GM23338 (cell line): ENCODE measurements at regions not wholly inside any gene's neighbourhood (a gene's known extent, or its start where the extent isn't known, plus 50 kb on each side); places are given as distances from the start of the nearest gene placed in this dataset.

Experiments
- EZH2 ChIP-seq: fragments of 200-600 bp; sonication (generic); IDR thresholded peaks from one replicate; pipeline ENCODE4 v1.8.0; 2017; ENCODE audit warnings: antibody characterized with exemption, mild to moderate bottlenecking, low read depth; ENCODE audit not compliant: unreplicated experiment
- EZH2phosphoT487 ChIP-seq: fragments of 200-600 bp; sonication (generic); IDR thresholded peaks from one replicate; pipeline ENCODE4 v1.8.1; 2018; ENCODE audit warnings: antibody characterized with exemption; ENCODE audit not compliant: unreplicated experiment
- POLR2AphosphoS5 ChIP-seq: IDR thresholded peaks from 2 replicates; pipeline ENCODE4 v1.6.1; 2016; ENCODE audit warnings: antibody characterized with exemption, low read depth
- TF ChIP-seq, protein P1 (sequence below), 2 experiments: fragments of 200-600 bp in 1 of 2; sonication (generic) in 1 of 2; conservative IDR thresholded peaks; 2 replicates each; pipeline versions ENCODE4 v1.5.1 to v1.6.1; 2016 to 2017; ENCODE audit warnings: antibody characterized with exemption in 2 of 2, low read depth in 2 of 2, mild to moderate bottlenecking in 2 of 2, moderate library complexity in 1 of 2
- TF ChIP-seq, protein P2 (sequence below): fragments of 250-450 bp; sonication (Bioruptor Pico); IDR thresholded peaks from 2 replicates; pipeline ENCODE4 v1.5.0; 2020; ENCODE audit warnings: mild to moderate bottlenecking, moderate library complexity

DNA sequence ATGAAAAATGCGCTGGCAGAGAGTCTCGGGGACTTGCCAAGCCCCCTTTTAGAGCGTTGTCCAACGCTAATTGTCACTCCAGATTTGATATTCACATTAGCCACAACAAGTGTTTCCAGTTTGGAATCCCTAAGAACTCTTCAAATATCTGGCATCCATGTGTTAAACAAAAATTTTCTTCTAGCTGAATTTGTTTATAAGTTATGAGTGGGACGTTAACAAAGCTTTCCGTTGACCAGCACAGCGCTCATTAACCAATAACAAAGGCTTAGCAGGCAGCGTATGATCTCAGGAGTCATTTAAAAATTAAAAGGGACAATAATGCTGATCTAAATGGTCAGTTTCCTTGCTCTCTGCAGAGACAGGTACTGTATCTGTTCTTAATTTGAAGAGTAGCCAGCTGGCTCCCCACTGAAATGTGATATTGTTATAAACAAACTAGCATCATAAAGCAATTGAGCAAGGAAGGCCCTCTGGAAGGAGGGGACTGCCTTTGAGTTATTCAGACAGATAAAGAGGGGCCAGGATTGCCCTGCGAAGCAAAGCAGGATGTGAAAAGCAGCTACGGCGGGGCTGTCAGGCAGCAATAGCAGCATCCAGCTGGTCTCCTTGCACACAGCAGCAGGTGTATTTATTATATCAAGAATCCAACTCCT, 337.2 kb upstream of the SALL3 start:
- TF ChIP-seq, protein P1, sequence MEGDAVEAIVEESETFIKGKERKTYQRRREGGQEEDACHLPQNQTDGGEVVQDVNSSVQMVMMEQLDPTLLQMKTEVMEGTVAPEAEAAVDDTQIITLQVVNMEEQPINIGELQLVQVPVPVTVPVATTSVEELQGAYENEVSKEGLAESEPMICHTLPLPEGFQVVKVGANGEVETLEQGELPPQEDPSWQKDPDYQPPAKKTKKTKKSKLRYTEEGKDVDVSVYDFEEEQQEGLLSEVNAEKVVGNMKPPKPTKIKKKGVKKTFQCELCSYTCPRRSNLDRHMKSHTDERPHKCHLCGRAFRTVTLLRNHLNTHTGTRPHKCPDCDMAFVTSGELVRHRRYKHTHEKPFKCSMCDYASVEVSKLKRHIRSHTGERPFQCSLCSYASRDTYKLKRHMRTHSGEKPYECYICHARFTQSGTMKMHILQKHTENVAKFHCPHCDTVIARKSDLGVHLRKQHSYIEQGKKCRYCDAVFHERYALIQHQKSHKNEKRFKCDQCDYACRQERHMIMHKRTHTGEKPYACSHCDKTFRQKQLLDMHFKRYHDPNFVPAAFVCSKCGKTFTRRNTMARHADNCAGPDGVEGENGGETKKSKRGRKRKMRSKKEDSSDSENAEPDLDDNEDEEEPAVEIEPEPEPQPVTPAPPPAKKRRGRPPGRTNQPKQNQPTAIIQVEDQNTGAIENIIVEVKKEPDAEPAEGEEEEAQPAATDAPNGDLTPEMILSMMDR (conservative IDR thresholded peaks at IDR 0.05; ENCODE audit: low read depth in 2 of 2): no peak
- TF ChIP-seq EZH2phosphoT487 (no peak), POLR2AphosphoS5 (no peak), EZH2 (no peak)
- TF ChIP-seq, protein P2, sequence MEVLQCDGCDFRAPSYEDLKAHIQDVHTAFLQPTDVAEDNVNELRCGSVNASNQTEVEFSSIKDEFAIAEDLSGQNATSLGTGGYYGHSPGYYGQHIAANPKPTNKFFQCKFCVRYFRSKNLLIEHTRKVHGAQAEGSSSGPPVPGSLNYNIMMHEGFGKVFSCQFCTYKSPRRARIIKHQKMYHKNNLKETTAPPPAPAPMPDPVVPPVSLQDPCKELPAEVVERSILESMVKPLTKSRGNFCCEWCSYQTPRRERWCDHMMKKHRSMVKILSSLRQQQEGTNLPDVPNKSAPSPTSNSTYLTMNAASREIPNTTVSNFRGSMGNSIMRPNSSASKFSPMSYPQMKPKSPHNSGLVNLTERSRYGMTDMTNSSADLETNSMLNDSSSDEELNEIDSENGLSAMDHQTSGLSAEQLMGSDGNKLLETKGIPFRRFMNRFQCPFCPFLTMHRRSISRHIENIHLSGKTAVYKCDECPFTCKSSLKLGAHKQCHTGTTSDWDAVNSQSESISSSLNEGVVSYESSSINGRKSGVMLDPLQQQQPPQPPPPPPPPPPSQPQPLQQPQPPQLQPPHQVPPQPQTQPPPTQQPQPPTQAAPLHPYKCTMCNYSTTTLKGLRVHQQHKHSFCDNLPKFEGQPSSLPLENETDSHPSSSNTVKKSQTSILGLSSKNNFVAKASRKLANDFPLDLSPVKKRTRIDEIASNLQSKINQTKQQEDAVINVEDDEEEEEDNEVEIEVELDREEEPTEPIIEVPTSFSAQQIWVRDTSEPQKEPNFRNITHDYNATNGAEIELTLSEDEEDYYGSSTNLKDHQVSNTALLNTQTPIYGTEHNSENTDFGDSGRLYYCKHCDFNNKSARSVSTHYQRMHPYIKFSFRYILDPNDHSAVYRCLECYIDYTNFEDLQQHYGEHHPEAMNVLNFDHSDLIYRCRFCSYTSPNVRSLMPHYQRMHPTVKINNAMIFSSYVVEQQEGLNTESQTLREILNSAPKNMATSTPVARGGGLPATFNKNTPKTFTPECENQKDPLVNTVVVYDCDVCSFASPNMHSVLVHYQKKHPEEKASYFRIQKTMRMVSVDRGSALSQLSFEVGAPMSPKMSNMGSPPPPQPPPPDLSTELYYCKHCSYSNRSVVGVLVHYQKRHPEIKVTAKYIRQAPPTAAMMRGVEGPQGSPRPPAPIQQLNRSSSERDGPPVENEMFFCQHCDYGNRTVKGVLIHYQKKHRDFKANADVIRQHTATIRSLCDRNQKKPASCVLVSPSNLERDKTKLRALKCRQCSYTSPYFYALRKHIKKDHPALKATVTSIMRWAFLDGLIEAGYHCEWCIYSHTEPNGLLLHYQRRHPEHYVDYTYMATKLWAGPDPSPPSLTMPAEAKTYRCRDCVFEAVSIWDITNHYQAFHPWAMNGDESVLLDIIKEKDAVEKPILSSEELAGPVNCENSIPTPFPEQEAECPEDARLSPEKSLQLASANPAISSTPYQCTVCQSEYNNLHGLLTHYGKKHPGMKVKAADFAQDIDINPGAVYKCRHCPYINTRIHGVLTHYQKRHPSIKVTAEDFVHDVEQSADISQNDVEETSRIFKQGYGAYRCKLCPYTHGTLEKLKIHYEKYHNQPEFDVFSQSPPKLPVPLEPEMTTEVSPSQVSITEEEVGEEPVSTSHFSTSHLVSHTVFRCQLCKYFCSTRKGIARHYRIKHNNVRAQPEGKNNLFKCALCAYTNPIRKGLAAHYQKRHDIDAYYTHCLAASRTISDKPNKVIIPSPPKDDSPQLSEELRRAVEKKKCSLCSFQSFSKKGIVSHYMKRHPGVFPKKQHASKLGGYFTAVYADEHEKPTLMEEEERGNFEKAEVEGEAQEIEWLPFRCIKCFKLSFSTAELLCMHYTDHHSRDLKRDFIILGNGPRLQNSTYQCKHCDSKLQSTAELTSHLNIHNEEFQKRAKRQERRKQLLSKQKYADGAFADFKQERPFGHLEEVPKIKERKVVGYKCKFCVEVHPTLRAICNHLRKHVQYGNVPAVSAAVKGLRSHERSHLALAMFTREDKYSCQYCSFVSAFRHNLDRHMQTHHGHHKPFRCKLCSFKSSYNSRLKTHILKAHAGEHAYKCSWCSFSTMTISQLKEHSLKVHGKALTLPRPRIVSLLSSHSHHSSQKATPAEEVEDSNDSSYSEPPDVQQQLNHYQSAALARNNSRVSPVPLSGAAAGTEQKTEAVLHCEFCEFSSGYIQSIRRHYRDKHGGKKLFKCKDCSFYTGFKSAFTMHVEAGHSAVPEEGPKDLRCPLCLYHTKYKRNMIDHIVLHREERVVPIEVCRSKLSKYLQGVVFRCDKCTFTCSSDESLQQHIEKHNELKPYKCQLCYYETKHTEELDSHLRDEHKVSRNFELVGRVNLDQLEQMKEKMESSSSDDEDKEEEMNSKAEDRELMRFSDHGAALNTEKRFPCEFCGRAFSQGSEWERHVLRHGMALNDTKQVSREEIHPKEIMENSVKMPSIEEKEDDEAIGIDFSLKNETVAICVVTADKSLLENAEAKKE (CRISPR knock-in tag): no peak
